Ishikawa (cell line): ENCODE measurements at regions not wholly inside any gene's neighbourhood (a gene's known extent, or its start where the extent isn't known, plus 50 kb on each side); places are given as distances from the start of the nearest gene placed in this dataset.

Experiments
- CEBPB ChIP-seq: IDR thresholded peaks from 2 replicates; pipeline ENCODE4 v1.6.1; 2012
- CREB1 ChIP-seq: IDR thresholded peaks from 2 replicates; pipeline ENCODE4 v1.6.1; 2012; ENCODE audit warnings: low read depth
- EP300 ChIP-seq: IDR thresholded peaks from 2 replicates; pipeline ENCODE4 v1.6.1; 2012; ENCODE audit warnings: borderline replicate concordance
- FOXM1 ChIP-seq: IDR thresholded peaks from 2 replicates; pipeline ENCODE4 v1.6.1; 2012; ENCODE audit warnings: low read depth, borderline replicate concordance
- NFIC ChIP-seq: IDR thresholded peaks from 2 replicates; pipeline ENCODE4 v1.6.1; 2012
- RAD21 ChIP-seq: IDR thresholded peaks from 2 replicates; pipeline ENCODE4 v1.6.1; 2012; ENCODE audit warnings: low read depth
- TAF1 ChIP-seq: IDR thresholded peaks from 2 replicates; pipeline ENCODE4 v1.6.1; 2012; ENCODE audit warnings: low read depth, mild to moderate bottlenecking
- TCF12 ChIP-seq: IDR thresholded peaks from 2 replicates; pipeline ENCODE4 v1.6.1; 2012; ENCODE audit warnings: low read depth
- TEAD4 ChIP-seq: IDR thresholded peaks from 2 replicates; pipeline ENCODE4 v1.6.1; 2012
- USF1 ChIP-seq: IDR thresholded peaks from 2 replicates; pipeline ENCODE4 v1.6.1; 2012
- YY1 ChIP-seq: IDR thresholded peaks from 2 replicates; pipeline ENCODE4 v1.6.1; 2012; ENCODE audit warnings: low read depth
- ZBTB7A ChIP-seq: IDR thresholded peaks from 2 replicates; pipeline ENCODE4 v1.6.1; 2012; ENCODE audit warnings: low read depth
- TF ChIP-seq, protein P1 (sequence below): IDR thresholded peaks from 2 replicates; pipeline ENCODE4 v1.6.1; 2012; ENCODE audit warnings: low read depth, mild to moderate bottlenecking
- TF ChIP-seq, protein P2 (sequence below): IDR thresholded peaks from 2 replicates; pipeline ENCODE4 v1.6.1; 2012

- TF ChIP-seq TCF12 (no peak), CEBPB (no peak), NFIC (no peak), EP300 (no peak), YY1 (no peak), USF1 (no peak), RAD21 (no peak), CREB1 (no peak), FOXM1 (no peak), ZBTB7A (no peak), TAF1 (no peak), TEAD4 (no peak)
- TF ChIP-seq, protein P1, sequence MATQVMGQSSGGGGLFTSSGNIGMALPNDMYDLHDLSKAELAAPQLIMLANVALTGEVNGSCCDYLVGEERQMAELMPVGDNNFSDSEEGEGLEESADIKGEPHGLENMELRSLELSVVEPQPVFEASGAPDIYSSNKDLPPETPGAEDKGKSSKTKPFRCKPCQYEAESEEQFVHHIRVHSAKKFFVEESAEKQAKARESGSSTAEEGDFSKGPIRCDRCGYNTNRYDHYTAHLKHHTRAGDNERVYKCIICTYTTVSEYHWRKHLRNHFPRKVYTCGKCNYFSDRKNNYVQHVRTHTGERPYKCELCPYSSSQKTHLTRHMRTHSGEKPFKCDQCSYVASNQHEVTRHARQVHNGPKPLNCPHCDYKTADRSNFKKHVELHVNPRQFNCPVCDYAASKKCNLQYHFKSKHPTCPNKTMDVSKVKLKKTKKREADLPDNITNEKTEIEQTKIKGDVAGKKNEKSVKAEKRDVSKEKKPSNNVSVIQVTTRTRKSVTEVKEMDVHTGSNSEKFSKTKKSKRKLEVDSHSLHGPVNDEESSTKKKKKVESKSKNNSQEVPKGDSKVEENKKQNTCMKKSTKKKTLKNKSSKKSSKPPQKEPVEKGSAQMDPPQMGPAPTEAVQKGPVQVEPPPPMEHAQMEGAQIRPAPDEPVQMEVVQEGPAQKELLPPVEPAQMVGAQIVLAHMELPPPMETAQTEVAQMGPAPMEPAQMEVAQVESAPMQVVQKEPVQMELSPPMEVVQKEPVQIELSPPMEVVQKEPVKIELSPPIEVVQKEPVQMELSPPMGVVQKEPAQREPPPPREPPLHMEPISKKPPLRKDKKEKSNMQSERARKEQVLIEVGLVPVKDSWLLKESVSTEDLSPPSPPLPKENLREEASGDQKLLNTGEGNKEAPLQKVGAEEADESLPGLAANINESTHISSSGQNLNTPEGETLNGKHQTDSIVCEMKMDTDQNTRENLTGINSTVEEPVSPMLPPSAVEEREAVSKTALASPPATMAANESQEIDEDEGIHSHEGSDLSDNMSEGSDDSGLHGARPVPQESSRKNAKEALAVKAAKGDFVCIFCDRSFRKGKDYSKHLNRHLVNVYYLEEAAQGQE: no peak
- TF ChIP-seq, protein P2, sequence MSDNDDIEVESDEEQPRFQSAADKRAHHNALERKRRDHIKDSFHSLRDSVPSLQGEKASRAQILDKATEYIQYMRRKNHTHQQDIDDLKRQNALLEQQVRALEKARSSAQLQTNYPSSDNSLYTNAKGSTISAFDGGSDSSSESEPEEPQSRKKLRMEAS: no peak
Measured at GRCh38 chr18:56124186-56124585, 514.2 kb downstream of the TXNL1 start.
